G401 (cell line): ENCODE measurements at regions not wholly inside any gene's neighbourhood (a gene's known extent, or its start where the extent isn't known, plus 50 kb on each side); places are given as distances from the start of the nearest gene placed in this dataset.
"Not testable (repeated sequence)": the region's sequence is repeated elsewhere in the genome, so short reads cannot be mapped to it uniquely, and the experiment has no call there.

Experiments used
- DNase-seq: peaks from one replicate; pipeline ENCODE4 v3.0.0-alpha.2; 2015; ENCODE audit warnings: low spot score
- in situ Hi-C: cut with HindIII; loops from 2 replicates; pipeline ENCODE4 v1.10.0; 2016; ENCODE audit warnings: low sequenced_read_pairs, mixed read lengths

- DNase-seq, result no peak
- in situ Hi-C loops, result no loop called here
Observed at GRCh38 chr2:105553538-105554196, 154.8 kb upstream of the FHL2 start.

GRCh38 chr2:105546628-105546974 lies 147.8 kb upstream of the FHL2 start:
- no peak for DNase-seq
- in situ Hi-C loops, result no loop called here

GRCh38 chr2:105545730-105546627 lies 147.1 kb upstream of the FHL2 start:
- in situ Hi-C loops, result no loop called here
- DNase-seq, result peak; percentile 82

- DNase-seq, result no peak
- in situ Hi-C loops, result no loop called here
Observed at GRCh38 chr2:105544591-105545377, 145.9 kb upstream of the FHL2 start.

- in situ Hi-C loops, result no loop called here
- no peak for DNase-seq
Observed at GRCh38 chr2:105541189-105542050, 142.6 kb upstream of the FHL2 start.

- in situ Hi-C loops, result no loop called here
- DNase-seq, result no peak
Observed at GRCh38 chr2:105540642-105541041, 141.8 kb upstream of the FHL2 start.

- in situ Hi-C loops, result no loop called here
Observed at GRCh38 chr2:105539331-105539730, 140.5 kb upstream of the FHL2 start.

GRCh38 chr2:105538840-105539239 lies 140.0 kb upstream of the FHL2 start:
- DNase-seq, result no peak
- in situ Hi-C loops, result no loop called here

More at GRCh38 chr2:105539331-105539730, 140.5 kb upstream of the FHL2 start:
- DNase-seq, result no peak

- no peak for DNase-seq
- in situ Hi-C loops, result no loop called here
Observed at GRCh38 chr2:105537920-105538319, 139.1 kb upstream of the FHL2 start.

- in situ Hi-C loops, result no loop called here
- DNase-seq, result no peak
Observed at GRCh38 chr2:105537466-105537865, 138.6 kb upstream of the FHL2 start.

GRCh38 chr2:105536175-105536574 lies 137.3 kb upstream of the FHL2 start:
- no peak for DNase-seq
- in situ Hi-C loops, result no loop called here

- in situ Hi-C loops, result not testable (repeated sequence)
Observed at GRCh38 chr2:105529258-105529657, 130.4 kb upstream of the FHL2 start.

GRCh38 chr2:105526000-105526925 lies 127.4 kb upstream of the FHL2 start:
- in situ Hi-C loops, result no loop called here
- DNase-seq, result no peak

More at GRCh38 chr2:105529258-105529657, 130.4 kb upstream of the FHL2 start:
- not testable (repeated sequence) for DNase-seq

- in situ Hi-C loops, result no loop called here
Observed at GRCh38 chr2:105525201-105525600, 126.3 kb upstream of the FHL2 start.

GRCh38 chr2:105522645-105523044 lies 123.8 kb upstream of the FHL2 start:
- in situ Hi-C loops, result loop anchor here (25.0 kb wide), 1 partner anchor 135 kb away; the partner anchor contains the start of gene FHL2
- no peak for DNase-seq

More at GRCh38 chr2:105525201-105525600, 126.3 kb upstream of the FHL2 start:
- DNase-seq, result no peak

- no peak for DNase-seq
- in situ Hi-C loops, result loop anchor here (25.0 kb wide), 1 partner anchor 134 kb away; the partner anchor contains the start of gene FHL2
Observed at GRCh38 chr2:105521616-105522015, 122.8 kb upstream of the FHL2 start.

- in situ Hi-C loops, result loop anchor here (25.0 kb wide), 1 partner anchor 134 kb away; the partner anchor contains the start of gene FHL2
- DNase-seq, result peak; percentile 61
Observed at GRCh38 chr2:105521176-105521575, 122.3 kb upstream of the FHL2 start.

- in situ Hi-C loops, result loop anchor here (25.0 kb wide), 1 partner anchor 132 kb away; the partner anchor contains the start of gene FHL2
- DNase-seq, result no peak
Observed at GRCh38 chr2:105519516-105519915, 120.7 kb upstream of the FHL2 start.
